Suprapubic skin (tissue), 4 donors: ENCODE measurements at regions not wholly inside any gene's neighbourhood (a gene's known extent, or its start where the extent isn't known, plus 50 kb on each side); places are given as distances from the start of the nearest gene placed in this dataset.

ENCODE experiments used
- CTCF ChIP-seq, 2 donors: fragments of 200-600 bp in 1 of 2; fragments of 450-650 bp in 1 of 2; sonication (generic) in 1 of 2; IDR thresholded peaks; one replicate each; pipeline ENCODE4 v1.5.1; 2016 to 2019; ENCODE audit warnings: antibody characterized with exemption in 2 of 2, mild to moderate bottlenecking in 1 of 2, moderate library complexity in 1 of 2
- EP300 ChIP-seq: sonication (generic); formaldehyde crosslinking; IDR thresholded peaks from one replicate; pipeline ENCODE4 v1.6.1; 2017; ENCODE audit warnings: antibody characterized with exemption
- POLR2AphosphoS5 ChIP-seq, 3 donors: sonication (generic); formaldehyde crosslinking; IDR thresholded peaks; one replicate each; pipeline ENCODE4 v1.6.1; 2017; ENCODE audit warnings: antibody characterized with exemption in 3 of 3

- TF ChIP-seq POLR2AphosphoS5 (IDR thresholded peaks at IDR 0.05) (no peak), CTCF (IDR thresholded peaks at IDR 0.05) (no peak), EP300 (no peak)
These were observed 216.8 kb upstream of the RPS23 start for GRCh38 chr5:82494942-82495341.
